Stimulated activated CD8-positive, alpha-beta memory T cell treated with anti-CD3 and anti-CD28 coated beads, Interleukin-12 subunit alpha, Interleukin-12 subunit beta, amount 100 ng/mL, for 1 hour (primary cell): ENCODE measurements at regions not wholly inside any gene's neighbourhood (a gene's known extent, or its start where the extent isn't known, plus 50 kb on each side); places are given as distances from the start of the nearest gene placed in this dataset.
"Not testable (repeated sequence)": the region's sequence is repeated elsewhere in the genome, so short reads cannot be mapped to it uniquely, and the experiment has no call there.

Experiments
- DNase-seq: peaks from one replicate; pipeline ENCODE4 v3.0.0-alpha.2; 2020; ENCODE audit warnings: low read depth

- no peak for DNase-seq
Observed at GRCh38 chr21:36247316-36248010, 72.5 kb upstream of the MORC3 start.

GRCh38 chr21:36249576-36250422, 70.2 kb upstream of the MORC3 start:
- DNase-seq: no peak

- no peak for DNase-seq
Observed at GRCh38 chr21:36250423-36251075, 69.4 kb upstream of the MORC3 start.

GRCh38 chr21:36254106-36254941, 65.7 kb upstream of the MORC3 start:
- no peak for DNase-seq

GRCh38 chr21:36255663-36256062, 64.3 kb upstream of the MORC3 start:
- no peak for DNase-seq

- DNase-seq: no peak
Observed at GRCh38 chr21:36257657-36258056, 62.3 kb upstream of the MORC3 start.

GRCh38 chr21:36260030-36260787, 59.8 kb upstream of the MORC3 start:
- peak; percentile 21 for DNase-seq

- no peak for DNase-seq
Observed at GRCh38 chr21:36260802-36261201, 59.2 kb upstream of the MORC3 start.

GRCh38 chr21:36261459-36261858, 58.5 kb upstream of the MORC3 start:
- no peak for DNase-seq

GRCh38 chr21:36263797-36264196, 56.2 kb upstream of the MORC3 start:
- no peak for DNase-seq

GRCh38 chr21:36265431-36265830, 54.6 kb upstream of the MORC3 start:
- no peak for DNase-seq

GRCh38 chr21:36267828-36268227, 52.2 kb upstream of the MORC3 start:
- not testable (repeated sequence) for DNase-seq

GRCh38 chr21:36268264-36268663, 51.7 kb upstream of the MORC3 start:
- DNase-seq: not testable (repeated sequence)
